CD4-positive, alpha-beta T cell (primary cell): ENCODE measurements at regions not wholly inside any gene's neighbourhood (a gene's known extent, or its start where the extent isn't known, plus 50 kb on each side); places are given as distances from the start of the nearest gene placed in this dataset.

Experiments used
- ATAC-seq: fragments of 200-7000 bp; cut with Tn5 transposase; one replicate; pipeline ENCODE4 v1.10.0; 2022; ENCODE audit warnings: mild to moderate bottlenecking; ENCODE audit not compliant: poor library complexity
- CTCF ChIA-PET: fragments of 350-600 bp; sonication (Branson Sonifier 250); formaldehyde crosslinking; loops from one replicate; lab custom pipeline; 2021; ENCODE audit warnings: antibody characterized with exemption, inconsistent platforms; lab: Charles Lee
- POLR2A ChIA-PET: fragments of 350-600 bp; sonication (Branson Sonifier 250); formaldehyde crosslinking; loops from one replicate; lab custom pipeline; 2021; ENCODE audit warnings: antibody characterized with exemption, inconsistent platforms; lab: Charles Lee
- DNase-seq, 14 experiments: peaks; one replicate each; pipeline ENCODE4 v3.0.0-alpha.2; 2013 to 2020; ENCODE audit warnings: mixed read lengths in 2 of 14
- H3K27ac ChIP-seq, 2 donors: one replicate each; pipeline versions ENCODE4 v1.5.1 to v1.7.0; 2013; ENCODE audit warnings: low read length in 2 of 2, low read depth in 1 of 2, mild to moderate bottlenecking in 1 of 2
- H3K27me3 ChIP-seq, 2 experiments: 1 replicate in 1 of 2; 2 replicates in 1 of 2; pipeline versions ENCODE4 v1.6.1 to v1.7.0; 2013; ENCODE audit warnings: low read length in 2 of 2, control low read depth in 1 of 2, mild to moderate bottlenecking in 1 of 2, moderate library complexity in 1 of 2; ENCODE audit not compliant: insufficient read depth in 2 of 2, control insufficient read depth in 1 of 2
- H3K36me3 ChIP-seq: one replicate; pipeline ENCODE4 v1.6.1; 2013; ENCODE audit warnings: low read length, control low read depth; ENCODE audit not compliant: insufficient read depth
- H3K4me1 ChIP-seq: one replicate; pipeline ENCODE4 v1.6.1; 2013; ENCODE audit warnings: low read length, control low read depth; ENCODE audit not compliant: insufficient read depth
- H3K4me3 ChIP-seq: one replicate; pipeline ENCODE4 v1.5.1; 2013; ENCODE audit warnings: mild to moderate bottlenecking, low read length, moderate library complexity
- H3K9me3 ChIP-seq, 2 experiments: 1 replicate in 1 of 2; 2 replicates in 1 of 2; pipeline versions ENCODE4 v1.6.1 to v1.7.0; 2013; ENCODE audit warnings: low read length in 2 of 2, mild to moderate bottlenecking in 2 of 2, control low read depth in 1 of 2, moderate library complexity in 1 of 2; ENCODE audit not compliant: control insufficient read depth in 1 of 2, insufficient read depth in 1 of 2
- H3K27ac Mint-ChIP-seq: one replicate; pipeline ENCODE4 v1.8.0; 2020; ENCODE audit warnings: mixed read lengths
- H3K27me3 Mint-ChIP-seq: one replicate; pipeline ENCODE4 v1.8.0; 2021; ENCODE audit warnings: mixed read lengths
- H3K36me3 Mint-ChIP-seq: one replicate; pipeline ENCODE4 v1.8.0; 2021; ENCODE audit warnings: low read depth, mixed read lengths
- H3K4me1 Mint-ChIP-seq: one replicate; pipeline ENCODE4 v1.8.0; 2021; ENCODE audit warnings: low read depth, mixed read lengths
- H3K4me3 Mint-ChIP-seq: one replicate; pipeline ENCODE4 v1.8.0; 2020; ENCODE audit warnings: mild to moderate bottlenecking, mixed read lengths
- H3K9me3 Mint-ChIP-seq: one replicate; pipeline ENCODE4 v1.8.0; 2020; ENCODE audit warnings: mixed read lengths
- CTCF ChIP-seq: fragments of 200-600 bp; IDR thresholded peaks from one replicate; pipeline ENCODE4 v1.8.0; 2022; ENCODE audit warnings: antibody characterized with exemption, mild to moderate bottlenecking
- intact Hi-C, 2 experiments: fragments of 100-400 bp; cut with DNase I in 1 of 2; cut with micrococcal nuclease in 1 of 2; formaldehyde crosslinking; loops; one replicate each; pipeline versions ENCODE4 v1.15.1 to v1.9.0; 2023 to 2025; cut with DNase I, micrococcal nuclease

GRCh38 chr2:126444512-126444911, 211.4 kb upstream of the GYPC start:
- Mint-ChIP-seq H3K4me3 (no peak overlapping the region), H3K9me3 (no peaks in the 10 kb centered on the region), H3K27me3 (no peaks in the 10 kb centered on the region), H3K27ac (no peak overlapping the region), H3K36me3 (no peaks in the 10 kb centered on the region), H3K4me1 (no peaks in the 10 kb centered on the region)
- H3K4me3 ChIP-seq: no peak overlapping the region
- ChIA-PET POLR2A (no interaction called here), CTCF (no interaction called here)
- TF ChIP-seq CTCF: no peak
- H3K27me3 ChIP-seq: peaks cover 0 to 2% of the 10 kb centered on the region in 2 experiments
- no peaks in the 10 kb centered on the region for H3K9me3 ChIP-seq
- DNase-seq (no peak), ATAC-seq (no peak)
- H3K36me3 ChIP-seq: no peaks in the 10 kb centered on the region
- H3K4me1 ChIP-seq: no peaks in the 10 kb centered on the region
- intact Hi-C loops: no loop called here
- H3K27ac ChIP-seq: no peak overlapping the region

- ChIA-PET POLR2A (no interaction called here), CTCF (no interaction called here)
- no peaks in the 10 kb centered on the region for H3K4me1 ChIP-seq
- H3K4me3 Mint-ChIP-seq: no peak overlapping the region
- no peaks in the 10 kb centered on the region for H3K27me3 Mint-ChIP-seq
- no peaks in the 10 kb centered on the region for H3K4me1 Mint-ChIP-seq
- no peak for TF ChIP-seq CTCF
- no peaks in the 10 kb centered on the region for H3K36me3 Mint-ChIP-seq
- H3K27ac ChIP-seq: no peak overlapping the region
- ATAC-seq (no peak), DNase-seq (no peak)
- H3K9me3 Mint-ChIP-seq: no peaks in the 10 kb centered on the region
- no peaks in the 10 kb centered on the region for H3K36me3 ChIP-seq
- intact Hi-C loops: no loop called here
- peaks cover 0 to 2% of the 10 kb centered on the region in 2 experiments for H3K27me3 ChIP-seq
- H3K4me3 ChIP-seq: no peak overlapping the region
- H3K27ac Mint-ChIP-seq: no peak overlapping the region
- H3K9me3 ChIP-seq: no peaks in the 10 kb centered on the region
These were observed 209.8 kb upstream of the GYPC start for GRCh38 chr2:126446106-126446695.

- ATAC-seq: no peak
- Mint-ChIP-seq H3K9me3 (no peaks in the 10 kb centered on the region), H3K27me3 (no peaks in the 10 kb centered on the region)
These were observed 207.3 kb upstream of the GYPC start for GRCh38 chr2:126448611-126449010.

More at GRCh38 chr2:126448611-126449010, 207.3 kb upstream of the GYPC start:
- Mint-ChIP-seq H3K4me1 (no peaks in the 10 kb centered on the region), H3K27ac (no peak overlapping the region), H3K4me3 (no peak overlapping the region), H3K36me3 (no peaks in the 10 kb centered on the region)
- H3K36me3 ChIP-seq: no peaks in the 10 kb centered on the region
- ChIA-PET POLR2A (no interaction called here), CTCF (no interaction called here)
- DNase-seq: no peak
- no peak overlapping the region for H3K4me3 ChIP-seq
- no peaks in the 10 kb centered on the region for H3K9me3 ChIP-seq
- no peak for TF ChIP-seq CTCF
- H3K27ac ChIP-seq: no peak overlapping the region
- H3K27me3 ChIP-seq: peaks cover 0 to 2% of the 10 kb centered on the region in 2 experiments
- intact Hi-C loops: no loop called here
- H3K4me1 ChIP-seq: no peaks in the 10 kb centered on the region
